ENCODE measurements at regions not wholly inside any gene's neighbourhood (a gene's known extent, or its start where the extent isn't known, plus 50 kb on each side); places are given as distances from the start of the nearest gene placed in this dataset.

- TF ChIP-seq CTCF (conservative IDR thresholded peaks at IDR 0.05; ENCODE audit: low read depth, low read length), result no peak
- TF ChIP-seq EZH2 (IDR thresholded peaks at IDR 0.05; ENCODE audit: borderline replicate concordance, low read depth, low read length, poor library complexity, severe bottlenecking), result no peak
Measured at GRCh38 chr20:58149437-58150091, 78.9 kb downstream of the ANKRD60 start.
